Stimulated activated naive B cell treated with anti-CD40 and anti-IgM and Interleukin-4, amounts not matched to agents 10 μg/mL and 1 μg/mL and 100 μg/mL, for 72 hours (primary cell): ENCODE measurements at regions not wholly inside any gene's neighbourhood (a gene's known extent, or its start where the extent isn't known, plus 50 kb on each side); places are given as distances from the start of the nearest gene placed in this dataset.
"Not testable (repeated sequence)": the region's sequence is repeated elsewhere in the genome, so short reads cannot be mapped to it uniquely, and the experiment has no call there.

Source experiments
- ATAC-seq, 2 donors: fragments of 150-1000 bp; cut with Tn5 transposase; replicated peaks; 2 replicates each; pipeline ENCODE4 v1.10.0; 2021; ENCODE audit warnings: moderate library complexity in 1 of 2
- DNase-seq: peaks from one replicate; pipeline ENCODE4 v3.0.0; 2021
- H3K27ac Mint-ChIP-seq: one replicate; pipeline ENCODE4 v1.8.0; 2022; ENCODE audit warnings: mild to moderate bottlenecking, mixed read lengths
- H3K27me3 Mint-ChIP-seq, 2 donors: one replicate each; pipeline ENCODE4 v1.8.0; 2022; ENCODE audit warnings: mixed read lengths in 2 of 2
- H3K36me3 Mint-ChIP-seq, 2 donors: one replicate each; pipeline ENCODE4 v1.8.0; 2022; ENCODE audit warnings: mixed read lengths in 2 of 2, mild to moderate bottlenecking in 1 of 2
- H3K4me1 Mint-ChIP-seq, 2 donors: one replicate each; pipeline ENCODE4 v1.8.0; 2022; ENCODE audit warnings: mixed read lengths in 2 of 2, mild to moderate bottlenecking in 1 of 2
- H3K4me3 Mint-ChIP-seq, 2 donors: one replicate each; pipeline ENCODE4 v1.8.0; 2022; ENCODE audit warnings: mild to moderate bottlenecking in 2 of 2, mixed read lengths in 2 of 2, moderate library complexity in 1 of 2
- H3K9me3 Mint-ChIP-seq, 2 donors: one replicate each; pipeline ENCODE4 v1.8.0; 2022; ENCODE audit warnings: mixed read lengths in 2 of 2, mild to moderate bottlenecking in 1 of 2

DNA sequence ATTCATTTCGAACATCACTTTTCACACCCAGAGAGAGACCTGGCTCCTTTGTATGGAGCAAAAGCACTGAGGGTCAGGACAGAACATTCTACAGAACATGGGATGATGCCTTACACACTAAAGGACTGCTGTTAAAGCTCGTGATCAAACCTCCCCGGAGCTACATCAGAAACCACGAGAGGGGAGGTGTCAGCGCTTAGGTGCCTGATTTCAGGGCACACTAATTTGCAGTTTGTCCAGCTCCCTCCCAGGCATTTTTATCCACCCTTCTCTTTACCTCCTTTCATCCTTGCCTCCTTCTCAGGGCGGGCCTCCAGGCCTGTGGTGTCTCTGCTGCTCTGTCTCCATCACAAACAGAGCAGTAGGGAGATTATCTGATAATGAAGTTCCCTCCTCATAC, 127.5 kb downstream of the VPREB1 start:
- no peak for DNase-seq
- H3K4me1 Mint-ChIP-seq: peaks cover 57 to 74% of the 10 kb centered on the region in 2 donors
- H3K27me3 Mint-ChIP-seq: no peaks in the 10 kb centered on the region
- ATAC-seq: no peak
- no peaks in the 10 kb centered on the region for H3K9me3 Mint-ChIP-seq
- H3K4me3 Mint-ChIP-seq: no peak overlapping the region
- no peaks in the 10 kb centered on the region for H3K36me3 Mint-ChIP-seq
- peak overlapping the region; percentile 73 for H3K27ac Mint-ChIP-seq

DNA sequence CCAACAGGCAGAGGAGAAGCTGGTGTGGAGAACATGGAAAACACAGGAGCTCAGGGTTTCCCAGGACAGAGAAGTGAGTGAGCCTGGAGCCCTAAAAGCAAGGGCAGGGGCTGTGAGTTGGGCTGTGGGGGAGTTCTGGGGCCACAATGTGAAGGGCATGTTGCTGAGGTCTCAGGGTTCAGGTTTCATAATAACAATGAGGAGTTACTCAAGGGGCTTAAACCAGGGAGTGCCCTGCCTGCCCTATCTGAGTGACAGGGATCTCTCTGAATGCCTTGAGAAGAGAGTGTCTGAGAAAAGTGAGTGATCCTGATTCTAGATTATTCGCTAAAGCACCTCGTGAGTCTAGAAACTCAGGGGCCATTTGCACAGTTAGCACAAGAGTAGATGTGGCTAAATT, 129.6 kb downstream of the VPREB1 start:
- DNase-seq (no peak), ATAC-seq (no peak)
- Mint-ChIP-seq H3K27me3 (no peaks in the 10 kb centered on the region), H3K4me3 (no peak overlapping the region), H3K9me3 (no peaks in the 10 kb centered on the region), H3K27ac (peak overlapping the region; percentile 85), H3K36me3 (no peaks in the 10 kb centered on the region), H3K4me1 (peaks cover 68 to 77% of the 10 kb centered on the region in 2 donors)

DNA sequence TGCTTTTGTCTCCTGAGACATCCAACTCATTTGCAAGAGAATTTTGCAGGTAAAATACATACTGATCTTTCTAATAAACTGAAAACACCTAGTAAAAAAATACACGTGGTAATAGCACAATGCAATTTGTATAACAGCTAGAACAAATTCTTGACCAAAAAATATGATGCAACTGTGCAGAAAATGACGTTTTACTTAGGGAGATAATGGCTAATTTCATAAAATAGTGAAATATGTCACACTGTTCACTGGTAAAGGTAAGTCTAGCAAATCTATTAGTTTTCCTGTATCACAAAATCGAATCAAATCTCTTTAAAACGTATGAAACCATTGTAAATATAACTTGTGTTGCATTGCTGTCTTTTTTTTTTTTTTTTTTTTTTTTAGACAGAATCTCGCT, 130.0 kb downstream of the VPREB1 start:
- H3K36me3 Mint-ChIP-seq: no peaks in the 10 kb centered on the region
- DNase-seq (no peak), ATAC-seq (no peak)
- H3K27ac Mint-ChIP-seq: no peak overlapping the region
- no peaks in the 10 kb centered on the region for H3K27me3 Mint-ChIP-seq
- no peaks in the 10 kb centered on the region for H3K9me3 Mint-ChIP-seq
- no peak overlapping the region for H3K4me3 Mint-ChIP-seq
- H3K4me1 Mint-ChIP-seq: peaks cover 64 to 75% of the 10 kb centered on the region in 2 donors

DNA sequence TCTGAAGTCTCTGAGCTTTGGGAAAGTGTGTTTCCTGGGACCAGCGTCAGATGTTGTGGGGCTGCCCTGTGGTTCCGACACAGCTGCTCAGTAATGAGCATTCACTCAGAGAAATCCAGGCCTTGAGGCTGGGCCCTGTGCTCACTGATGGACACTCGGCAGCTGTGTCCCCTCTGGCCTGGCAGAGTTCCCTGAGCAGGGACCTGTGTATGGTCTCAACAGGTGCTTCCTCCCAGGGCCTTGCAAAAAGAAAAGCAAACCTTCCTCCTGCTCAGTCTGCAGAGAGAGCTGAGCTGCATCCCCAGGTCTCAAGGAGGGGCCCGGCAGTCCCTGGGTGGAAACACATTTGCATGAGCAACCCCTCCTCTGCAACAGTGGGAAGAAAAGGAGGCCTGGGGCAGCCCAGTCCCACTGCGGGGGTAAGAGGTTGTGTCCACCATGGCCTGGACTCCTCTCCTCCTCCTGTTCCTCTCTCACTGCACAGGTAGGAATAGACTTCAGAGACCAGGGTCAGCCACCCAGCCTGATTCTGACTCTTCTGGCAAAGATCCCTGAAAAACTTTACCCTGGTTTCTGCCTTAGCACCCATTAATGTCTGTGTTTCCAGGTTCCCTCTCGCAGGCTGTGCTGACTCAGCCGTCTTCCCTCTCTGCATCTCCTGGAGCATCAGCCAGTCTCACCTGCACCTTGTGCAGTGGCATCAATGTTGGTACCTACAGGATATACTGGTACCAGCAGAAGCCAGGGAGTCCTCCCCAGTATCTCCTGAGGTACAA, 131.2 kb downstream of the VPREB1 start:
- H3K27ac Mint-ChIP-seq: peak overlapping the region; percentile 66
- DNase-seq (no peak), ATAC-seq (peak in 1 of 2 donors; percentile 24)
- H3K36me3 Mint-ChIP-seq: no peaks in the 10 kb centered on the region
- H3K4me3 Mint-ChIP-seq: peak overlapping the region; percentile 29 to 46
- H3K27me3 Mint-ChIP-seq: no peaks in the 10 kb centered on the region
- no peaks in the 10 kb centered on the region for H3K9me3 Mint-ChIP-seq
- peaks cover 67 to 77% of the 10 kb centered on the region in 2 donors for H3K4me1 Mint-ChIP-seq

DNA sequence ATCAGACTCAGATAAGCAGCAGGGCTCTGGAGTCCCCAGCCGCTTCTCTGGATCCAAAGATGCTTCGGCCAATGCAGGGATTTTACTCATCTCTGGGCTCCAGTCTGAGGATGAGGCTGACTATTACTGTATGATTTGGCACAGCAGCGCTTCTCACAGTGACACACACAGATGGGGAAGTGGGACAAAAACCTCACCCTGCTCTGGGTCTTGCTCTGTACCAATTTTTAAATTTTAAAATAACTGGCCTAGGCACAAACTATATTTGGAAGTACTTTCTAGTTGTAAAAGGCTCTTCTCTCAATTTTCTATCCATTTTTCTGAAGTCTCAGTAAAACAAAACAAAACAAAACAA, 131.7 kb downstream of the VPREB1 start:
- Mint-ChIP-seq H3K27me3 (no peaks in the 10 kb centered on the region), H3K4me3 (peak overlapping the region; percentile 29 to 46), H3K4me1 (peaks cover 69 to 77% of the 10 kb centered on the region in 2 donors), H3K9me3 (no peaks in the 10 kb centered on the region), H3K27ac (peak overlapping the region; percentile 66), H3K36me3 (no peaks in the 10 kb centered on the region)
- peak; percentile 88 to 91 for ATAC-seq
- DNase-seq: no peak

DNA sequence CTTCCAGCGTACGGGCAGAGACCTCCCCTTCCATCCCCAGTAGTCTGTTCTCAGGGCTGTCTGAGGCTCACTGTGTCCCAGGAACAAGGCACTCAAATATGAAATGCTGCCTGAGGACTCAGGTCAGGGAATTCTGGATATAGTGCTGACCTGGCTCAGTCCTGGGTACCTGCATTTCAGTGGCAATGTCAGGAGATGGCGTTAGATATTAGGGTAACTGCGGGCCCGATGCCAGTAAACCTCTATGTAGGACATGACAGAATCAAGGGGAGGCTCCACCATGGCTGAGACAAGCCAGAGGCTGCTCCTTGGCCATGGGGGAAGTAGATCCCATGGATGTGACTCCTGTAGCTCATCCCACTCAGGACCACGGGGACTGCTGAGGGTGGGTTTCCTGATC, 131.7 kb downstream of the ZNF280B start:
- peak overlapping the region; percentile 47 for H3K27ac Mint-ChIP-seq
- H3K4me1 Mint-ChIP-seq: peaks cover 66 to 77% of the 10 kb centered on the region in 2 donors
- not testable (repeated sequence) for ATAC-seq, H3K4me3 Mint-ChIP-seq, H3K9me3 Mint-ChIP-seq, DNase-seq, H3K36me3 Mint-ChIP-seq, H3K27me3 Mint-ChIP-seq

DNA sequence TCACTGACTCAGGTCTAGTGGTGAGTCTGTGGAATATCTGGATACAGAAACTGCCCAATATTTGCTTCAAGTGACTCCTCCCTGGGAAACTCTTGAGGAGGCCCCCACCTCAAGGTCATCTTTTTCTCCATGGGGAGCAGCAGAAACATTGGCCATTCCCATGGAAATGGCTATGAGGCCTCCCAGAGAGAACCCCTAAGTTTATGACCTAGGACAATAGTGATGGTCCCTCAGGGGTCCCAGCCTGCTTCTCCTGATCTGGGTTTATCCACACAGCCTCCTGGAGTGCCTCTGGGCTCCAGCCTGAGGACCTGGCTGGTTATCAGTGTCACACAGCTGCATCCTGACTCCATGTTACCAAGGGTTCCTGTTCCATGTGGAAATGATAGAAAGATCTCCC, 131.2 kb downstream of the ZNF280B start:
- ATAC-seq: no peak
- H3K9me3 Mint-ChIP-seq: no peaks in the 10 kb centered on the region
- no peak for DNase-seq
- peaks cover 64 to 77% of the 10 kb centered on the region in 2 donors for H3K4me1 Mint-ChIP-seq
- H3K4me3 Mint-ChIP-seq: no peak overlapping the region
- H3K27ac Mint-ChIP-seq: no peak overlapping the region
- no peaks in the 10 kb centered on the region for H3K36me3 Mint-ChIP-seq
- no peaks in the 10 kb centered on the region for H3K27me3 Mint-ChIP-seq

DNA sequence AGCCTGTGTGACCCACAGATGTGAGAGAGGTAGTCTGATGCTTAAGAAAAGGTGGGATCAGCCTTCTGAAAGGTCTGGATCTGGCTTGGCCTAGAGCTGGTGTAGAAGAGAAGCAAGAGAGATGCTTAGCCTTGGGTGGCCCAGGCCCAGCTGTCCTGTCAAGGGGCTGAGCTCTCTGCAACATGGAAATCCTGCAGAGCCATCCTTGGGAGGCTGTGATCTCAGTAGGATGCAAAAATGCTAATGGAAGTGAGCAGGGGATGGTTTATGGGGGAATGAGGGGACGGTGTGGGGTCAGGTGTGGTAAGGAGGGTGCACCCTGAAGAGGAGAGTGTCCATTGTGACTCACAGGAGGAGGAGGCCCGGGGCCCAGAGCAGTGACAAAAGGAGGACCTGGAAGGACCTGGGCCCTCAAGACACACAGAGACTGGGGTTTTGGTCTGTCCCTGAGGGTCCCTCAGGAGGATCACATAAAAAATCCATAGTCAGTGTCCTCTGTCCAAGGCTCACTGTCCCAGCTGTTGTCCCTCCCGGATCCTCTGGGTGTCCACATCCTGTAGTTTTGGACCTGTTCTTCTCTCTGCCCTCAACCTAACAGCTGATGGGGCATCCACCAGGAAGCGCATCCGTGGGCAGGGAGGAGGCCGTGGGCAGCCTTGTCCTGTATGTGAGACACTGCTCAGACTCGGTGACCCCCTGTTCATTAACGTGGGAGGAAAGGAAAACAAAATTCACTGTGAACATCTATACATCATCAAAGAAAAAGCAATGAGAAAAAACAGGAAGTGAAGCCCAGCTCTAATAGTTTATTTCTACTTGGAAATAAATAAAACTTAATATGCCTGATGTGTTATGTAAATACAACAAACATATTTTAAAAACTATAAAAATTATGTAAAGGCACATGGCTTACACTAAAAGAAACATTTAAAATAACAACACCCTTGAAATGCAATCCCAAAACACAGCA, 129.8 kb downstream of the ZNF280B start:
- ATAC-seq: no peak
- Mint-ChIP-seq H3K4me3 (no peak overlapping the region), H3K4me1 (peaks cover 61 to 68% of the 10 kb centered on the region in 2 donors), H3K27me3 (no peaks in the 10 kb centered on the region), H3K9me3 (no peaks in the 10 kb centered on the region), H3K36me3 (no peaks in the 10 kb centered on the region), H3K27ac (no peak overlapping the region)
- DNase-seq: no peak

DNA sequence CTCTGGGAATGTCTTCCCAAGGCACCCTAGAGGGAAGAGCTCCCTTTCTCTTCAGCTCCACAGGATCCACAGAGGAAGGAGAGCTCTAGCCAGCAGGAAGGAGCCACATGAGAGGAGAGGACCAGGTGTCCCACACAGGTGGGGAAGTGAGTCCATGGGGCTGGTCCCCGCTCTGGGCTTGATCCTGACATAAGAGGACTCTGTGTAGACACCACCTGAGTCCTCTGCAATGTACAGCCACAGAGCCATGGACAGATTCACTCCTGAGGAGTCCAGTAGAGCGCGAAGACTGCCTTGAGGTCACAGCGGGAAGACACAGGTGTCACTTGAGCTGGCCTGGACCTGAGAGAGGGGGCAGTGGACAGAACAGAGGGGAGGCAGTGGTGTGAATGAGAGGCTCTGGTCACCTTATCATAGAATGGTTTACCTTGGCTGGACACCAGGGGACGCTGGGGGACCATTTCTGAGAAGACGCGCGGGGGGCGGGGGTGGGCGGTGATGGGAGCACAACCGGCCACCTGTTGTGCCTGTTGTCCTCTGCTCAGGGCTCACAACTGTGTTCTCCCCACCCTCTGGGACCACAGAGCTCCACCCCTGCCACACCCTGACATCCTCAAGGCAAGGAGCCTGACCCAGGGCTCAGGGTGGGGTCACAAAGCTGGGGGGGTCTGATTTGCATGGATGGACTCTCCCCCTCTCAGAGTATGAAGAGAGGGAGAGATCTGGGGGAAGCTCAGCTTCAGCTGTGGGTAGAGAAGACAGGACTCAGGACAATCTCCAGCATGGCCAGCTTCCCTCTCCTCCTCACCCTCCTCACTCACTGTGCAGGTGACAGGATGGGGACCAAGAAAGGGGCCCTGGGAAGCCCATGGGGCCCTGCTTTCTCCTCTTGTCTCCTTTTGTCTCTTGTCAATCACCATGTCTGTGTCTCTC, 128.2 kb downstream of the ZNF280B start:
- H3K4me3 Mint-ChIP-seq: peak overlapping the region; percentile 42 to 70
- no peaks in the 10 kb centered on the region for H3K9me3 Mint-ChIP-seq
- H3K27ac Mint-ChIP-seq: peak overlapping the region; percentile 72
- H3K4me1 Mint-ChIP-seq: peaks cover 54% of the 10 kb centered on the region in 2 donors
- no peaks in the 10 kb centered on the region for H3K36me3 Mint-ChIP-seq
- ATAC-seq (peak; percentile 42 to 63), DNase-seq (no peak)
- H3K27me3 Mint-ChIP-seq: no peaks in the 10 kb centered on the region

DNA sequence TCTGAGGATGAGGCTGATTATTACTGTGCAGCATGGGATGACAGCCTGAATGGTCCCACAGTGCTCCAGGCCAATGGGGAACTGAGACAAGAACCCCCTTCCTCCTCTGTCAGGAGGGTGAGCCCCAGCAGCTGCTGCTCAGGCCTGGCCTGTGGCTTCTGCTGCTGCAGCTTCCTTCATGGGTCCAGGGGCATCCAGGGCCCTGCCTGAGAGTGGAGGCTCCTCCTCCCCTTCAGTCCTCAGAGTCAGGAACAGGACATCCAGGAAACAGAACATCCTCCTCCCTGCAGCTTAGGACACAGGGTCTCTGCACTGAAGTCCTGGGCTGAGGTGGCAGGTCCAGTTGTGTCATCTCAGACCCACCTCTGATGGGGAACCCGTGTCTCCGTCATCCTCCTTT, 127.2 kb downstream of the ZNF280B start:
- H3K4me3 Mint-ChIP-seq: peak overlapping the region in 1 of 2 donors; percentile 36
- H3K4me1 Mint-ChIP-seq: peaks cover 45% of the 10 kb centered on the region in 2 donors
- H3K9me3 Mint-ChIP-seq, H3K36me3 Mint-ChIP-seq, H3K27me3 Mint-ChIP-seq, DNase-seq: not testable (repeated sequence)
- ATAC-seq: peak; percentile 62 to 69
- peak overlapping the region; percentile 48 for H3K27ac Mint-ChIP-seq

DNA sequence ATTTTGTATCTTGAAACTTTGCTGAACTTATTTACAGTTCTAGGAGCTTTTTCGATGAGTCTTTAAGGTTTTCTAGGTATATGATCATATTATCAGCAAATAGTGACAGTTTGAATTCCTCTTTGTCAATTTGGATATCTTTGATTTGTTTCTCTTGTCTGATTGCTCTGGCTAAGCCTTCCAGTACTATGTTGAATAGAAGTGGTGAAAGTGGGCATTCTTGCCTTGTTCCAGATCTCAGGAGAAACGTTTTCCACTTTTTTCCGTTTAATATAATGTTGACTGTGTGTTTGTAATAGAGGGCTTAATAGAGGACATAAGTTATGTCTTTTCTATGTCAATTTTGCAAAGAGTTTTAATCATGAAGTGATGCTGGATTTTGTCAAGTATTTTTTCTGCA, 124.3 kb downstream of the ZNF280B start:
- no peaks in the 10 kb centered on the region for H3K36me3 Mint-ChIP-seq
- DNase-seq (no peak), ATAC-seq (no peak)
- peaks cover 26 to 28% of the 10 kb centered on the region in 2 donors for H3K4me1 Mint-ChIP-seq
- H3K9me3 Mint-ChIP-seq: no peaks in the 10 kb centered on the region
- no peak overlapping the region for H3K27ac Mint-ChIP-seq
- H3K4me3 Mint-ChIP-seq: no peak overlapping the region
- no peaks in the 10 kb centered on the region for H3K27me3 Mint-ChIP-seq

DNA sequence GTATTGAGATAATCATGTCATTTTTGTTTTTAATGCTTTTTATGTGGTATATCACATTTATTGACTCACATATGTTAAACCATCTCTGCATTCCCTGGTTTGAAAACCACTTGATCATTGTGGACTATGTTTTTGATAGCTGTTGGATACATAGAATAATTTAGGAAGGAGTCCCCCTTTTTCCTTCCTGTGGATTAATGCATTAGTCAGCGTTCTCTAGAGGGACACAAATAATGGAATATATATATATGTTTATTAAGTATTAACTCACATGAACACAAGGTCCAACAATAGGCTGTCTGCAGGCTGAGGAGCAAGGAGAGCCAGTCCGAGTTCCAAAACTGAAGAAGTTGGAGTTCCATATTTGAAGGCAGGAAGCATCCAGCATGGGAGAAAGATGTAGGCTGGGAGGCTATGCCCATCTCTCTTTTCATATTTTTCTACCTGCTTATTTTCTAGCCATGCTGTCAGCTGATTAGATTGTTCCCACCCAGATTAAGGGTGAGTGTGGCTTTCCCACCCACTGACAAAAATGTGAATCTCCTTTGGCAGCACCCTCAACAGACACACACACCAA, 123.8 kb downstream of the ZNF280B start:
- Mint-ChIP-seq H3K4me3 (no peak overlapping the region), H3K4me1 (peaks cover 24% of the 10 kb centered on the region in 2 donors), H3K27me3 (no peaks in the 10 kb centered on the region), H3K9me3 (no peaks in the 10 kb centered on the region), H3K27ac (no peak overlapping the region), H3K36me3 (no peaks in the 10 kb centered on the region)
- DNase-seq: no peak
- no peak for ATAC-seq

DNA sequence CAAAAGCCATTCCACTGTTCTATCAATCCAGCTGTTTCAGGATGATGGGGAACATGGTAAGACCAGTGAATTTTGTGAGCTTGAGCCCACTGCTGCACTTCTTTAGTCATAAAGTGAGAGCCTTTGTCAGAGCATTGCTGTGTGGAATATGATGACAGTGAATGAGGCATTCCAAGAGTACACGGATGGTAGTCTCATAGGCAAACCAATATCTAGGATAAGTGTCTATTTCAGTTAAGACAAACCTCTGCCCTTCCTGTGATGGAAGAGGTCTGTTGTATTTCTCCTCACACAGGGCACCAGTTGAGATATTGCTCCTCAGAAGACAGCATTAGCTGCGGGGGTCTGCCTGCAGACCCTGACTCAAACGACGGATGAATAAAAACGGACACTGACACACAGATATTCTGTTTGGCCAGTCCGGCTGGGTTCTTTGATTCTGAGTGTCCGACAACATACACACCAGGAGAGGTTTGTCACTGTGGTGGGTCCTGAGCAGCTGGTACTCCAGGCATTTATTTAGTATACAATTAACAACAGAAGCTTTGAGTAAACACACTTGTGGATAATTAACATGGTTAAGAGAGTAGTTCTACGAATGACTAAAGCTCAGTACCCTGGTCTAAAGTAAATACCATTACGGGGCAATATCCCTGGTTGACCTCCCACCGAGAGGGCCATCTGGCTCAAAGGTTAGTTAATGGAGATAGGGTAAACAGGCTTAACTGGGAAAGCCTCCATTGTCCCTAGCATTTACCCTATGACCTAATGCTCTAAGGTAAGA, 121.7 kb downstream of the ZNF280B start:
- H3K36me3 Mint-ChIP-seq: no peaks in the 10 kb centered on the region
- DNase-seq (no peak), ATAC-seq (no peak)
- H3K27me3 Mint-ChIP-seq: no peaks in the 10 kb centered on the region
- no peak overlapping the region for H3K27ac Mint-ChIP-seq
- no peaks in the 10 kb centered on the region for H3K9me3 Mint-ChIP-seq
- H3K4me3 Mint-ChIP-seq: no peak overlapping the region
- peaks cover 4 to 9% of the 10 kb centered on the region in 2 donors for H3K4me1 Mint-ChIP-seq
